HG03175 (cell line): ENCODE measurements at regions not wholly inside any gene's neighbourhood (a gene's known extent, or its start where the extent isn't known, plus 50 kb on each side); places are given as distances from the start of the nearest gene placed in this dataset.

Source experiments
- ATAC-seq: cut with Tn5 transposase; IDR thresholded peaks from one replicate; pipeline ENCODE4 v1.9.1; 2021; ENCODE audit warnings: mild to moderate bottlenecking, moderate library complexity; ENCODE audit not compliant: unreplicated experiment

- ATAC-seq = no peak
These were observed 151.2 kb upstream of the GATB start for GRCh38 chr4:151911970-151912369.

- ATAC-seq = no peak
These were observed 148.1 kb upstream of the GATB start for GRCh38 chr4:151908734-151909497.

GRCh38 chr4:151908201-151908600 is 147.4 kb upstream of the GATB start:
- ATAC-seq = no peak

GRCh38 chr4:151906438-151906837 is 145.6 kb upstream of the GATB start:
- no peak for ATAC-seq

GRCh38 chr4:151905197-151905596 is 144.4 kb upstream of the GATB start:
- peak; percentile 96 for ATAC-seq

- ATAC-seq = no peak
These were observed 140.8 kb upstream of the GATB start for GRCh38 chr4:151901631-151902030.

GRCh38 chr4:151896880-151897279 is 136.1 kb upstream of the GATB start:
- no peak for ATAC-seq

GRCh38 chr4:151895671-151896070 is 134.9 kb upstream of the GATB start:
- no peak for ATAC-seq

- no peak for ATAC-seq
These were observed 133.4 kb upstream of the GATB start for GRCh38 chr4:151894246-151894645.

GRCh38 chr4:151888367-151888866 is 127.6 kb upstream of the GATB start:
- ATAC-seq = peak; percentile 44

- peak; percentile 41 for ATAC-seq
These were observed 127.0 kb upstream of the GATB start for GRCh38 chr4:151887816-151888180.

GRCh38 chr4:151887031-151887815 is 126.4 kb upstream of the GATB start:
- peak; percentile 66 for ATAC-seq

- no peak for ATAC-seq
These were observed 124.3 kb upstream of the GATB start for GRCh38 chr4:151885123-151885522.

GRCh38 chr4:151883747-151884146 is 122.9 kb upstream of the GATB start:
- no peak for ATAC-seq

- peak; percentile 71 for ATAC-seq
These were observed 121.4 kb upstream of the GATB start for GRCh38 chr4:151882072-151882803.

- ATAC-seq = no peak
These were observed 119.1 kb upstream of the GATB start for GRCh38 chr4:151879705-151880445.

- no peak for ATAC-seq
These were observed 115.7 kb upstream of the GATB start for GRCh38 chr4:151876381-151876988.

- ATAC-seq = no peak
These were observed 113.5 kb upstream of the GATB start for GRCh38 chr4:151874328-151874727.

GRCh38 chr4:151866592-151866918 is 105.7 kb upstream of the GATB start:
- no peak for ATAC-seq
